ENCODE measurements at regions not wholly inside any gene's neighbourhood (a gene's known extent, or its start where the extent isn't known, plus 50 kb on each side); places are given as distances from the start of the nearest gene placed in this dataset.

GRCh38 chr20:20802328-20802727, 89.9 kb upstream of the RALGAPA2 start:
- TF ChIP-seq, protein P1, sequence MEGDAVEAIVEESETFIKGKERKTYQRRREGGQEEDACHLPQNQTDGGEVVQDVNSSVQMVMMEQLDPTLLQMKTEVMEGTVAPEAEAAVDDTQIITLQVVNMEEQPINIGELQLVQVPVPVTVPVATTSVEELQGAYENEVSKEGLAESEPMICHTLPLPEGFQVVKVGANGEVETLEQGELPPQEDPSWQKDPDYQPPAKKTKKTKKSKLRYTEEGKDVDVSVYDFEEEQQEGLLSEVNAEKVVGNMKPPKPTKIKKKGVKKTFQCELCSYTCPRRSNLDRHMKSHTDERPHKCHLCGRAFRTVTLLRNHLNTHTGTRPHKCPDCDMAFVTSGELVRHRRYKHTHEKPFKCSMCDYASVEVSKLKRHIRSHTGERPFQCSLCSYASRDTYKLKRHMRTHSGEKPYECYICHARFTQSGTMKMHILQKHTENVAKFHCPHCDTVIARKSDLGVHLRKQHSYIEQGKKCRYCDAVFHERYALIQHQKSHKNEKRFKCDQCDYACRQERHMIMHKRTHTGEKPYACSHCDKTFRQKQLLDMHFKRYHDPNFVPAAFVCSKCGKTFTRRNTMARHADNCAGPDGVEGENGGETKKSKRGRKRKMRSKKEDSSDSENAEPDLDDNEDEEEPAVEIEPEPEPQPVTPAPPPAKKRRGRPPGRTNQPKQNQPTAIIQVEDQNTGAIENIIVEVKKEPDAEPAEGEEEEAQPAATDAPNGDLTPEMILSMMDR (IDR thresholded peaks at IDR 0.05): no peak
- no peak for TF ChIP-seq POLR2A (IDR thresholded peaks at IDR 0.05)
